Suppressor macrophage treated with lipopolysaccharide for 4 hours (primary cell): ENCODE measurements at regions not wholly inside any gene's neighbourhood (a gene's known extent, or its start where the extent isn't known, plus 50 kb on each side); places are given as distances from the start of the nearest gene placed in this dataset.
"Not testable (repeated sequence)": the region's sequence is repeated elsewhere in the genome, so short reads cannot be mapped to it uniquely, and the experiment has no call there.

ENCODE experiments used
- DNase-seq: peaks from one replicate; pipeline ENCODE4 v3.0.0-alpha.2; 2020

DNA sequence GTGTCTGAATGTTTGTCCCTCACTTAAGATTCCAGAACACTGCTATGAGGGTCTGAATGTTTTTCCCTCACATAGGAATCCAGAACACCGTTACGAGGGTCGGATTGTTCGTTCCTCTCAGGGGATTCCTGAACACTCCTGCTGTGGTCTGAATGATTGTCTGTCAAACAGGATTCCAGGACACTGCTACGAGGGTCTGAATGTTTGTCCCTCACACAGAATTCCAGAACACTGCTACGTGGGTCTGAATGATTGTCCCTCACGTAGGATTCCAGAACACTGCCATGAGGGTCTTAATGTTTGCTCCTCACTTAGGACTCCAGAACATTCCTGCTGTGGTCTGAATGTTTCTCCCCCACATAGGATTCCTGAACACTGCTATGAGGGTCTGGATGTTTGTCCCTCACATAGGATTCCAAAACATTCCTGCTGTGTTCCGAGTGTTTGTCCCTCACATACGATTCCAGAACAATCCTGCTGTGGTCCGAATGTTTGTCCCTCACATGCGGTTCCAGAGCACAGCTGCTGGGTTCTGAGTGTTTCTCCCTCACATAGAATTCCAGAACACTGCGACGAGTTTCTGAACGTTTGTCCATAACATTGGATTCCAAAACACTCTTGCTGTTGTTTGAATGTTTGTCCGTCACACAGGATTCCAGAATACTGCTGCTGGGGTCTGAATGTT lies 199.5 kb downstream of the FOXD4L6 start:
- no peak for DNase-seq

DNA sequence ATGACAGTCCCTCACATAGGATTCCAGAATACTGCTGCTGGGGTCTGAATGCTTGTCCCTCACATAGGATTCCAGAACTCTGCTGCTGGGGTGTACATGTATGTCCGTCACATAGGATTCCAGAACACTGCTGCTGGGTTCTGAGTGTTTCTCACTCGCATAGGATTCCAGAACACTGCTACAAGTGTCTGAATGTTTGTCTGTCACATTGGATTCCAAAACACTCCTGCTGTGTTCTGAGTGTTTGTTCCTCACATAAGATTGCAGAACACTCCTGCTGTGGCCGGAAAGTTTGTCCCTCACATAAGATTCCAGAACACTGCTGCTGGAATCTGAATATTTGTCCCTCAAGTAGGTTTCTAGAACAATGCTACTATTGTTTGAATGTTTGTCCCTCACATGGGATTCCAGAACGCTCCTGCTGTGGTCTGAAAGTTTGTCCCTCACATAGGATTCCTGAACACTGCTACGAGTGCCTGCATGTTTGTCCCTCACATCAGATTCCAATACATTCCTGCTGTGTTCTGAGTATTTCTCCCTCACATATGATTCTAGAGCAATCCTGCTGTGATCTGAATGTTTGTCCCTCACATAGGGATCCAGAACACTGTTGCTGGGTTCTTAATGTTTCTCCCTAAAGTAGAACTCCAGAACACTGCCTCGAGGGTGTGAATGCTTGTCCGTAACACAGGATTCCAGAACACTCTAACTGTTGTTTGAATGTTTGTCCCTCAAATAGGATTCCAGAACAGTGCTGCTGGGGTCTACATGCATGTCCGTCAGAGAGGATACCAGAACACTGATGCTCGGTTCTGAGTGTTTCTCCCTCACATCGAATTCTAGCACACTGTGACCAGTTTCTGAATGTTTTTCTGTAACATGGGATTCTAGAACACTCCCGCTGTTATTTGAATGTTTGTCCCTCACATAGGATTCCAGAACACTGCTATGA lies 200.4 kb downstream of the FOXD4L6 start:
- DNase-seq, result no peak

DNA sequence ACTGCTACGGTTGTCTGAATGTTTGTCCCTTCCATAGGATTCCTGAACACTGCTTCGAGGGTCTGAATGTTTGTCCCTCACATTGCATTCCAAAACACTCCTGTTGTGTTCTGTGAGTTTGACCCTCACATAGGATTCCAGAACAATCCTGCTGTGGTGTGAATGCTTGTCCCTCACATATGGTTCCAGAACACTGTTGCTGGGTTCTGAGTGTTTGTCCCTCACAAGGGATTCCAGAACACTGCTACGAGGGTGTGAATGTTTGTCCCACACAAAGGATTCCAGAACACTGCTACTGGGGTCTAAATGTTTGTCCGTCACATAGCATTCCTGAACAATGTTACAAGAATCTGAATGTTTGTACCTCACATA lies 201.2 kb downstream of the FOXD4L6 start:
- no peak for DNase-seq

DNA sequence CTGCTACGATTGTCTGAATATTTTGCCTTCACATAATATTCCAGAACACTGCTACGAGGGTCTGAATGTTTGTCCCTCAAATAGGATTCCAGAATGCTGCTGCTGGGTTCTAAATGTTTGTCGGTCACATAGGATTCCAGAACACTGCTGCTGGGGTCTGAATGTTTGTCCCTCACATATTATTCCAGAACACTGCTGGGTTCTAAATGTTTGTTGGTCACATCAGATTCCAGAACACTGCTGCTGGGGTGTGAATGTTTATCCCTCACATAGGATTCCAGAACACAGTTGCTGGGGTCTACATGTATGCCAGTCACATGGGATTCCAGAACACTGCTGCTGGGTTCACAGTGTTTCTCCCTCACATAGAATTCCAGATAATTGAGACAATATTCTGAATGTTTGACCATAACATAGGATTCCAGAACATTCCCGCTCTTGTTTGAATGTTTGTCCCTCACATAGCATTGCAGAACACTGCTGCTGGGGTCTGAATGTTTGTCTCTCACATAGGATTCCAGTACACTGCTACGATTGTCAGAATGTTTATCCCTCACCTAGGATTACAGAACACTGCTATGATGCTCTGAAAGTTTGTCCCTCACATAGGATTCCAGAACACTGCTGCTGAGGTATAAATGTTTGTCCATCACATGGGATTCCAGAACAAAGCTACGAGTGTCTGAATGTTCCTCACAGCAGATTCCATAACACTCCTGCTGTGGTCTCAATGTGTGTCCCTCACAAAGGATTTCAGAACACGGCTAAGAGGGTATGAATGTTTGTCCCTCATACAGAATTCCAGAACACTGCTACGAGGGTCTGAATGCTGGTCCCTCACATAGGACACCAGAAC lies 201.8 kb downstream of the FOXD4L6 start:
- no peak for DNase-seq

DNA sequence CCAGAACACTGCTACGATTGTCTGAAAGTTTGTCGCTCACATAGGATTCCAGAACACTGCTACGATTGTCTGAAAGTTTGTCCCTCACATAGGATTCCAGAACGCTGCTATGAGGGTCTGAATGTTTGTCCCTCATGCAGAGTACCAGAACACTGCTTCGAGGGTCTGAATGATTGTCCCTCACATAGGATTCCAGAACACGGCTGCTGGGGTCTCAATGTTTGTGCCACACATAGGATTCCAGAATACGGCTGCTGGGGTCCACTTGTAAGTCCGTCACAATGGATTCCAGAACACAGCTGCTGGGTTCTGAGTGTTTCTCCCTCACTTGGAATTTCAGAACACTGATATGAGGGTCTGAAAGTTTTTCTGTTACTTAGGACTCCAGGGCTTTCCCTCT lies 203.3 kb downstream of the FOXD4L6 start:
- no peak for DNase-seq

DNA sequence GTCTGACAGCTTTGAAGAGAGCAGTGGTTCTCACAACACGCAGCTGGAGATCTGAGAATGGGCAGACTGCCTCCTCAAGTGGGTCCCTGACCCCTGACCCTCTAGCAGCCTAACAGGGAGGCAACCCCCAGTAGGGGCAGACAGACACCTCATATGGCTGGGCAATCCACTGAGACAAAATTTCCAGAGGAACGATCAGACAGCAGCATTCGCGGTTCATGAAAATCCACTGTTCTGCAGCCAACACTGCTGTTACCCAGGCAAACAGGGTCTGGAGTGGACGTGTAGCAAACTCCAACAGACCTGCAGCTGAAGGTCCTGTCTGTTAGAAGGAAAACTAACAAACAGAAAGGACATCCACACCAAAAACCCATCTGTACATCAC lies 212.1 kb downstream of the FOXD4L6 start:
- DNase-seq, result not testable (repeated sequence)

DNA sequence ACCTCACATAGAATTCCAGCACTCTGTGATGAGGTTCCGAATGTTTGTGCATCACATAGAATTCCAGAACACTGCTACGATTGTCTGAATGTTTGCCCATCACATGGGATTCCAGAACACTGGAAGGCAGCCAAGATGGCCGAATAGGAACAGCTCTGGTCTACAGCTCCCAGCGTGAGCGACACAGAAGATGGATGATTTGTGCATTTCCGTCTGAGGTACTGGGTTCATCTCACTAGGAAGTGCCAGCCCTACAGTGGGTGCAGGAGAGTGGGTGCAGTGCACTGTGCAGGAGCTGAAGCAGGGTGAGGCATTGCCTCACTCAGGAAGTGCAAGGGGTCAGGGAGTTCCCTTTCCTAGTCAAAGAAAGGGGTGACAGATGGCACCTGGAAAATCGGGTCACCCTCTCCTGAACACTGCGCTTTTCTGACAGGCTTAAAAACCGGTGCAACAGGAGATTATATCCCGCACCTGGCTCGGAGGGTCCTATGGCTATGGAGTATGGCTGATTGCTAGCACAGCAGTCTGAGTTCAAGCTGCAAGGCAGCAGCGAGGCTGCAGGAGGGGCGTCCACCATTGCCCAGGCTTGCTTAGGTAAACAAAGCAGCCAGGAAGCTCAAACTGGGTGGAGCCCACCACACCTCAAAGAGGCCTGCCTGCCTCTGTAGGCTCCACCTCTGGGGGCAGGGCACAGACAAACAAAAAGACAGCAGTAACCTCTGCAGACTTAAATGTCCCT lies 212.7 kb downstream of the FOXD4L6 start:
- DNase-seq, result not testable (repeated sequence)

DNA sequence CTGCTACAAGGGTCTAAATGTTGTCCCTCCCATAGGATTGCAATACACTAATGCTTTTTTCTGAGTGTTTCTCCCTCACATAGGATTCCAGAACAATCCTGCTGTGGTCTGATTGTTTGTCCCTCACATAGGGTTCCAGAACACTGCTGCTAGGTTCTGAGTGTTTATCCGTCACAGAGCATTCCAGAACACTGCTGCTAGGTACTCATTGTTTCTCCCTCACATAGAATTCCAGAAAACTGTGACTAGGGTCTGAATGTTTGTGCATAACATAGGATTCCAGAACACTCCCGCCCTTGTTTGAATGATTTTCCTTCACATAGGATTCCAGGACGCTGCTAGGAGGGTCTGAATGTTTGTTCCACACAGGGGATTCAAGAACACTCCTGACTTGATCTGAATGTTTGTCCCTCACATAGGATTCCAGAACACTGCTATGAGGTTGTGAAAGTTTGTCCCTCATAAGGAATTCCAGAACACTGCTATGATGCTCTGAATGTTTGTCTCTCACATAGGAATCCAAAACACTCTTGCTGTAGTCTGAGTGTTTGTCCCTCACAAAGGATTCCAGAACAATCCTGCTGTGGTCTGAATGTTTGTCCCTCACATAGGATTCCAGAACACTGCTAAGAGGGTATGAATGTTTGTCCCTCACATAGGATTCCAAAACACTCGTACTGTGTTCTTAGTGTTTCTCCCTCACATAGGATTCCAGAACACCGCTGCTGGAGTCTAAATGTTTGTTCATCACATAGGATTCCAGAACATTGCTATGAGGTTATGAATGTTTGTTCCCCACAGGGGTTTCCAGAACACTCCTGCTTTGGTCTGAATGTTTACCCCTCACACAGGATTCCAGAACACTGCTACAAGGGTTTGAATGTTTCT lies 213.5 kb downstream of the FOXD4L6 start:
- no peak for DNase-seq

DNA sequence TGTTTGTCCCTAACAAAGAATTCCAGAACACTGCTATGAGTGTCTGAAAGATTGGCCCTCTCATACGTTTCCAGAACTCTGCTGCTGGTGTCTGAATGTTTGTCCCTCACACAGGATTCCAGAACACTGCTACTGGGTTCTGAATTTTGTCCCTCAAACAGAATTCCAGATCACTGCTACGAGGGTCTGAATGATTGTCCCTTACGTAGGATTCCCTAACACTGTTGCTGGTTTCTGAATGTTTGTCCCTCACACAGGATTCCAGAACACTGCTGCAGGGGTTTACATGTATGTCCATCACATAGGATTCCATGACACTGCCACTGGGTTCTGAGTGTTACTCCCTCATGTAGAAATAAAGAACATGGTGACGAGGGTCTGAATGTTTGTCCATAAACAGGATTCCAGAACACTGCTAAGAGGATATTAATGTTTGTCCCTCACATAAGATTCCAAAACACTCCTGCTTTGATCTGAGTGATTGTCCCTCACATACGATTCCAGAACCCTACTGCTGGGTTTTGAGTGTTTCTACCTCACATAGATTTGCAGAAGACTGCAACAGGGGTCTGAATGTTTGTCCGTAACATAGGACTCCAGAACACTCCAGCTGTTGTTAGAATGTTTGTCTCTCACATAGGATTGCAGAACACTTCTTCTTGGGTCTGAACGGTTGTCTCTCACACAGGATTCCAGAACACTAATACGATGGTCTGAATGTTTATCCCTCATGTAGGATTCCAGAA lies 214.4 kb downstream of the FOXD4L6 start:
- DNase-seq, result no peak

DNA sequence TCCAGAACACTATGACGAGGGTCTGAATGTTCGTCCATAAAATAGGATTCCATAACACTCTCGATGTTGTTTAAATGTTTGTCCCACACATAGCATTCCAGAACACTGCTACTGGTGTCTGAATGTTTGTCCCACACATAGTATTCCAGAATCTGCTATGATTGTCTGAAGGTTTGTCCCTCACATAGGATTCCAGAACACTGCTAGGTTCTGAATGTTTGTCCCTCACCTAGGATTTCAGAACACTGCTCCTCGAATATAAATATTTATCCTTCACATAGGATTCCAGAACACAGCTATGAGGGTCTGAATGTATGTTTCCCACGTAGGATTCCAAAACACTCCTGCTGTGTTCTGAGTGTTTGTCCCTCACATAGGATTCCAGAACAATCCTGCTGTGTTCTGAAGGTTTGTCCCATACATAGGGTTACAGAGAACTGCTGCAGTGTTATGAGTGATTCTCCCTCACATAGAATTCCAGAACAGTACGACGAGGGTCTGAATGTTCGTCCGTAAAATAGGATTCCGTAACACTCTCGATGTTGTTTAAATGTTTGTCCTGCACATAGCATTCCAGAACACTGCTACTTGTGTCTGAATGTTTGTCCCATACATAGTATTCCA lies 215.3 kb downstream of the FOXD4L6 start:
- DNase-seq, result no peak

DNA sequence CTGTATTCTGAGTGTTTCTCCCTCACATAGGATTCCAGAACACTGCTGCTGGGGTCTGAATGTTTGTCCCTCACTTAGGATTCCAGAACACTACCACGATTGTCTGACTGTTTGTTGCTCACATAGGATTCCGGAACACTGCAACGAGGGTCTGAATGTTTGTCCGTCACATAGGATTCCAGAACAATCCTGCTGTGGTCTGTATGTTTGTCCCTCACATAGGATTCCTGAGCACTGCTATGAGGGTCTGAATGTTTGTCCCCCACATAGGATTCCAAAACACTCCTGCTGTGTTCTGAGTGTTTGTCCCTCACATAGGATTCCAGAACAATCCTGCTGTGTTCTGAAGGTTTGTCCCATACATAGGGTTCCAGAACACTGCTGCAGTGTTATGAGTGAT lies 215.8 kb downstream of the FOXD4L6 start:
- not testable (repeated sequence) for DNase-seq

DNA sequence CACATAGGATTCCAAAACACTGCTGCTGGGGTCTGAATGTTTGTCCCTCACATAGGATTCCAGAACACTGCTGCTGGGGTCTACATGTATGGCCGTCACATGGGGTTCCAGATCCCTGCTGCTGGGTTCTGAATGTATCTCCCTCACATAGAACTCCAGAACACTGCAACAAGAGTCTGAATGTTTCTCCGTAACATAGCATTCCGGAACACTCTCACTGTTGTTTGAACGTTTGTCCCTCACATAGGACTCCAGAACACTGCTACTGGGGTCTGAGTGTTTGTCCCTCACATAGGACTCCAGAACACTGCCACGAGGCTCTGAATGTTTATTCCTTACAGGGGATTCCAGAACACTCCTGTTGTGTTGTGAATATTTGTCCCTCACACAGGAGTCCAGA lies 216.8 kb downstream of the FOXD4L6 start:
- no peak for DNase-seq

DNA sequence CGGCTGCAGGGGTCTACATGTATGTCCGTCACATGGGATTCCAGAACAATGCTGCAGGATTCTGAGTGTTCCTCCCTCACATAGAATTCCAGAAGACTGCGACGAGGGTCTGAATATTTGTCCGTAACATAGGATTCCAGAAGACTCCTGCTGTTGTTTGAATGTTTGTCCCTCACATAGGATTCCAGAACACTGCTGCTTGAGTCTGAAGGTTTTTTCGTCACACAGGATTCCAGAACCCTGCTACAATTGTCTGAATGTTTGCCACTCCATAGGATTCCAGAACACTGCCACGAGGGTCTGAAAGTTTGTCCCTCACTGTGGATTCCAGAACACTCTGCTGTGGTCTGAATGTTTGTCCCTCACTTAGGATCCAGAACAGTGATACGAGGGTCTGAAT lies 217.5 kb downstream of the FOXD4L6 start:
- not testable (repeated sequence) for DNase-seq

DNA sequence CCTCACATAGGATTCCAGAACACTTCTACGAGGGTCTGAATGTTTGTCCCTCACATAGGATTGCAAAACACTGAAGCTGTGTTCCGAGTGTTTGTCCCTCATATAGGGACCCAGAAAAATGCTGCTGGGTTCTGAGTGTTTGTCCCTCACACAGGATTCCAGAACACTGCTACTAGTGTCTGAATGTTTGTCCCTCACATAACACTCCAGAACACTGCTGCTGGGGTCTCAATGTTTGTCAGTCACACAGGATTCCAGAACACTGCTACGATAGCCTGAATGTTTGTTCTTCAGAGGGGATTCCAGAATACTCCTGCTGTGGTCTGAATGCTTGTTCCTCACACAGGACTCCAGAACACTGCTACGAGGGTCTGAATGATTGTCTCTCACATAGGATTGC lies 218.7 kb downstream of the FOXD4L6 start:
- DNase-seq, result no peak

DNA sequence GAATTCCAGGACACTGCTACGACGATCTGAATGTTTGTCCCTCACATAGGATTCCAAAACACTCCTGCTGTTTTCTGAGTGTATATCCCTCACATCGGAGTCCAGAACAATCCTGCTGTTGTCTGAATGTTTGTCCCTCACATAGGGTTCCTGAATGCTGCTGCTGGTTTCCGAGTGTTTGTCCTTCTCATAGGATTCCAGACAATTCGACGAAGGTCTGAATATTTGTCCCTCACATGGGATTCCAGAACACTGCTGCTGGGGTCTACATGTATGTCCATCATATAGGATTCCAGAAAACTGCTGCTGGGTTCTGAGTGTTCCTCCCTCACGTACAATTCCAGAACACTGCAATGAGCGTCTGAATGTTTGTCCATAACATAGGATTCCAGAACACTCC lies 219.4 kb downstream of the FOXD4L6 start:
- not testable (repeated sequence) for DNase-seq

DNA sequence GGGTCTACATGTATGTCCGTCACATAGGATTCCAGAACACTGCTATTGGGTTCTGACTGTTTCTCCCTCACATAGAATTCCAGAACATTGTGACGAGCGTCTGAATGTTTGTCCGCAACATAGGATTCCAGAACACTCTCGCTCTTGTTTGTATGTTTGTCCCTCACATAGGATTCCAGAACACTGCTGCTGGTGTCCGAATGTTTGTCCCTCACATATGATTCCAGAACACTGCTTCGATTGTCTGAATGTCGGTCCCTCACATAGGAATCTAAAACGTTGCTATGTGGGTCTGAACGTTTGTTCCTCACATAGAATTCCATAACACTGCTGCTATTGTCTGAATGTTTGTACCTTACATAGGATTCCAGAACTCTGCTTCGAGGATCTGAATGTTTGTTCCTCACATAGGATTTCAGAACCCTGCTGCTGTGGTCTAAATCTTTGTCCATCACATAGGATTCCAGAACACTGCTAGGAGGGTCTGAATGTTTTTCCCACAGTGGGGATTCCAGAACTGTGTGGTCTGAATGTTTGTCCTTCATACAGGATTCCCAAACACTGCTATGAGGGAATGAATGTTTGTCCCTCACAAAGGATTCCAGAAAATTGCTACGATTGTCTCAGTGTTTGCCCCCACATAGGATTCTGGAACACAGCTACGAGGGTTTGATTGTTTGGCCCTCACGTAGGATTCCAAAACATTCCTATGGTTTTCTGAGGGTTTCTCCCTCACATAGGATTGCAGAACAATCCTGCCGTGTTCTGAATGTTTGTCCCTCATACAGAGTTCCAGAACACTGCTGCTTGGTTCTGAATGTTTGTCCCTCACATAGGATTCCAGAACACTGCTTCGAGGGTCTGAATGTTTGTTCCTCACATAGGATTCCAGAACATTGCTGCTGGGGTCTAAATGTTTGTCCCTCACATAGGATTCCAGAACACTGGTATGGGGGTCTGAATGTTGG lies 220.5 kb downstream of the FOXD4L6 start:
- no peak for DNase-seq

DNA sequence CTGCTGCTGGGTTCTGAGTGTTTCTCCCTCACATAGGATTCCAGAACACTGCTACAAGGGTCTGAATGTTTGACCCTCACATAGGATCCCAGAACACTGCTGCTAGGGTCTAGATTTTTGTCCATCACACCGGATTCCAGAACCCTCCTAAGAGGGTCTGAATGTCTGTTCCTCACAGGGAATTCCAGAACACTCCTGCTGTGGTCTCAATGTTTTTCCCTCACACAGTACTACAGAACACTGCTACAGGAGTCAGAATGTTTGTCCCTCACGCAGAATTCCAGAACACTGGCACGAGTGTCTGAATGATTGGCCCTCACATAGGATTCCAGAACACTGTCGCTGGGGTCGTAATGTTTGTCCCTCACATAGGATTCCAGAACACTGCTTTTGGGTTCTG lies 221.6 kb downstream of the FOXD4L6 start:
- not testable (repeated sequence) for DNase-seq

DNA sequence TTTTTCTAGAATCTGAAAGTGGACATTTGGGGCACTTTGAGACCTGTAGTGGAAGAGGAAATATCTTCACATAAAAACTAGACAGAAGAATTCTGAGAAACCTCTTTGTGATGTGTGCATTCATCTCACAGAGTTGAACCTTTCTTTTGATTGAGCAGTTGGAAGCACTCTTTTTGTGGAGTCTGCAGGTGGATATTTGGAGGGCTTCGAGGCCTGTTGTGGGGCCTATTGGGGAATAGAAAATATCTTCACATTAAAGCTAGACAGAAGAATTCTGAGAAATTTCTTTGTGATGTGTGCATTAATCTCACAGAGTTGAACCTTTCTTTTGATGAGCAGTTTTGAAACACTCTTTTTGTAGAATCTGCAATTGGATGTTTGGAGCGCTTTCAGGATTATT lies 236.2 kb downstream of the FOXD4L6 start:
- not testable (repeated sequence) for DNase-seq

DNA sequence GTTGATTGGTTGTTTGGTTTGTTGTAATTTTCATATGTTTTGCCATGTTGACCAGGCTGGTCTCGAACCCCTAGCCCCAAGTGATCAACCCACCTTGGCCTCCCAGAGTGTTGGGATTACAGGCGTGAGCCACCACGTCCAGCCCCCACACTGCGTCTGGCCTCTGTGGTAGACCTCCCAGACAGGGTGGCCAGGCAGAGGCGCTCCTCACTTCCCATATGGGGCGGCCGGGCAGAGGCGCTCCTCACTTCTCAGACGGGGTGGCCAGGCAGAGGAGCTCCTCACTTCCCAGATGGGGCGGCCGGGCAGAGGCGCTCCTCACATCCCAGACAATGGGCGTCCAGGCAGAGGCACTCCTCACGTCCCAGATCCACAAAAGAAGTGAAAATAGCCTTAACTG lies 242.6 kb downstream of the FOXD4L6 start:
- not testable (repeated sequence) for DNase-seq
